ENCODE measurements at regions not wholly inside any gene's neighbourhood (a gene's known extent, or its start where the extent isn't known, plus 50 kb on each side); places are given as distances from the start of the nearest gene placed in this dataset.
A peak's percentile ranks its signal among the peaks of the same experiment; 100 is the strongest.

DNA sequence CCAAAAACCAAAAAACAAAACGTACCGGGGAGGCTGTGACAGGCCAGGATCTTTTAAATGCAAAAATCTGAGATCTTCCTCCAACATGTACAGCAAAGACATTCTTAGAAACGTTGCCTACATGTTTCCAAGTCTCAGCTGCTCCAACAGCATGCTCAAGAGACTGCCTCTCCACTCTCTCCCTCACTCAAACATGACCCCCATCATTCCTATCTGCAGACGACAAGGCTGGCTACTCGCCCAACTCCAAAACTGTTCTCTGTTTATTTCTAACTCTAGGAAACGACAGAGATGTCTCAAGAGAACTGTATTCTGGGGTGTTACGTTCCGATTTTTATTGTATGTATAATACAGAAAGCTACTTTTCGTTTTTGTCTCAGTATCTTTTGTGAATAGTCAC is 57.5 kb upstream of the TMCC3 start:
- no peak for ATAC-seq (replicated peaks)
- no peak overlapping the region for H3K27ac Mint-ChIP-seq
- H3K27me3 Mint-ChIP-seq: no peaks in the 10 kb centered on the region

DNA sequence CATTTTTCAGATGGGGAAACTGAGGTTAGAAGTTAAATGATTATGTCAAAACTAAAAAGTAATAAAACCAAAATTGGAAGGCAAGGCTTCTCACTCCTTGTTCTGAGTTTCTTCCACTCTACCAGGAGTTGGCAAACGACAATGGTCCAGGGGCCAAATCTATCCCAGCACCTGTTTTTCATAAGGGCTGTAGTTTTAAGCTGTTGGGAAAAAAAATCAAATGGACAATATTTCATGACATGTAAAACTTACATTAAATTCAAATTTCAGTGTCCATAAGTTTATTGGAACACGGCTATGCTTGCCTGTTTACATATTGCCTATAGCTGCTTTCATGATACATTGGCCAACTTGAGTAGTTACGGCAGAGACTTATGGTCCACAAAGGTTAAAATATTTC is 56.7 kb upstream of the TMCC3 start:
- ATAC-seq (replicated peaks): no peak
- no peaks in the 10 kb centered on the region for H3K9me3 Mint-ChIP-seq
- H3K4me1 Mint-ChIP-seq: peaks cover 32 to 43% of the 10 kb centered on the region in 2 donors
- no peak overlapping the region for H3K4me3 Mint-ChIP-seq
- H3K36me3 Mint-ChIP-seq: peaks cover 11 to 48% of the 10 kb centered on the region in 2 donors
- no peaks in the 10 kb centered on the region for H3K27me3 Mint-ChIP-seq
- H3K27ac Mint-ChIP-seq: no peak overlapping the region
- DNase-seq: no peak

More for the DNA sequence above, 57.5 kb upstream of the TMCC3 start:
- Mint-ChIP-seq H3K36me3 (peaks cover 9 to 43% of the 10 kb centered on the region in 2 donors), H3K9me3 (no peaks in the 10 kb centered on the region), H3K4me3 (no peak overlapping the region), H3K4me1 (peaks cover 28 to 38% of the 10 kb centered on the region in 2 donors)
- DNase-seq: no peak

DNA sequence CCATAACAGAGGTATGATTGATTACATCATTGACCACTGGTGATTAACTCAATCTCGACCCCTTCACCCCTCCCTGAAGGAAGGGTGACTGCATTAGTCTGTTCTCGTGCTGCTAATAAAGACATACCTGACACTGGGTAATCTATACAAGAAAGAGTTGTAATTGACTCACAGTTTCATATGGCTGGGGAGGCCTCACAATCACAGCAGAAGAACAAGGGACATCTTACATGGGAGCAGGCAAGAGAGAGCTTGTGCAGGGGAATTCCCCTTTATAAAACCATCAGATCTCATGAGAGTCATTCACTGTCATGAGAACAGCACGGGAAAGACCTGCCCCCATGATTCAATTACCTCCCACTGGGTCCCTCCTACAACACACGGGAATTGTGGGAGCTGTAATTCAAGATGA is 55.9 kb upstream of the TMCC3 start:
- no peaks in the 10 kb centered on the region for H3K9me3 Mint-ChIP-seq
- peaks cover 36 to 47% of the 10 kb centered on the region in 2 donors for H3K4me1 Mint-ChIP-seq
- no peaks in the 10 kb centered on the region for H3K27me3 Mint-ChIP-seq
- H3K4me3 Mint-ChIP-seq: no peak overlapping the region
- peak; percentile 81 to 86 for ATAC-seq (replicated peaks)
- peak; percentile 24 for DNase-seq
- H3K36me3 Mint-ChIP-seq: peaks cover 13 to 55% of the 10 kb centered on the region in 2 donors
- H3K27ac Mint-ChIP-seq: peak overlapping the region; percentile 4

DNA sequence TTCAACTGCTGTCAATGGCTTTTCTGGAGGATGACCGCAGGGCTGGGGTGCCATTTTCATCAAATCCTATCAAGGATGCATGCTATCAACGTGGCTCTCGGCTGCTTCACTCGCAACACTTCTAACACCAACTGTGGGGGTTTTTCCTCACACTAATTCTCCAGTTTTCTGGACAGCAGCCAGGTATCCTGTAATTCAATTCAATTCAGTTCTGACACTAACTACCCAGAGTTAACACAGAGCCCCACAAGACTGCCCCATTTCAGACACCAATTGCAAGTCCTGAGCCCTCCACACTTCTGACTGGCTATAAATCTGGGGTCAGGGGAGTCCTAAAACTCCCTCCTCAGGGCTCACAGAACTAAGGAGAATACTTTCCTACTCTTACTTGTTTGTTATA is 55.3 kb upstream of the TMCC3 start:
- peak in 1 of 2 donors; percentile 10 for ATAC-seq (replicated peaks)
- Mint-ChIP-seq H3K27me3 (no peaks in the 10 kb centered on the region), H3K36me3 (peaks cover 18 to 55% of the 10 kb centered on the region in 2 donors), H3K9me3 (no peaks in the 10 kb centered on the region), H3K4me3 (no peak overlapping the region), H3K4me1 (peaks cover 35 to 47% of the 10 kb centered on the region in 2 donors), H3K27ac (peak overlapping the region; percentile 9)
- no peak for DNase-seq

DNA sequence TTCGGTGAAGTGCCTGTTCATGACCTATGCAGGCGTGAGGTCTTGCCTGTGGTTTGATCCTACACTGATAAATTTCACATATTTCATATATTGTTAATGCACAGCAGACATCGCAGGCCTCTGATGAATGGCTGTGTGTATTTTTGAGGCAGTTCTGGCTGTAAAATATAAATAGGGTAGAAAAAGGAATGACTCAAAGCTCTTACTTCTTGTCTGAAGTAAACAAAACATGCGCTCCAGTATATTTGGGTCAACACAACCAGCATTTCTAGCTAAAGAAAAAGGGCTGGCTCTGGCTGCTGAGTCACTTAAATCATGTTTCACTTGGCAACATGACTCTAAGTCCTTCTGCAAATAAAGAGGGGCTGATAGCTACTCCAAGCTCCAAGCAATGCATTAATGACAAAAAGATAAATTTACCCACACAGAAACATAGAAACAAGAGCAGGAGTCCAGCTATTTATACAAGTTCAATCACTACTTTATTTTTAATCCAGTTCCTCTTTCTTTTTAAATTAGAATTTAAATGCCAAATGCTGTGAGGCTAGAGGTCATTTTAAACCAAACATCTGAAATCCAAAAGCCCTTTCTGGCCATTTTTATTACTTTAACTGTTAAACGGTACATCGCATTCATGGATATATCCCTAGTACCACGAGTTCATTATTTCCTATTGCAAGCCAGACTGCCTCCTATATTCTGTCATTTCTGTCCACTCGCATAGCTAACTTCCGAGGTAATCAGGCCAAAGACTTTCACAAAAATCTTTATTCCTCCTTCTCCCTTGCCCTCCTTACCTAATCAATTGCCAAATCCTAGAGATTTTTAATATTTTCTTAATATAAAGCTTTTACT is 54.3 kb upstream of the TMCC3 start:
- Mint-ChIP-seq H3K27ac (no peak overlapping the region), H3K4me3 (peak overlapping the region in 1 of 2 donors; percentile 46), H3K9me3 (peaks cover 0 to 2% of the 10 kb centered on the region in 2 donors), H3K27me3 (no peaks in the 10 kb centered on the region), H3K4me1 (peaks cover 30 to 53% of the 10 kb centered on the region in 2 donors), H3K36me3 (peaks cover 18 to 57% of the 10 kb centered on the region in 2 donors)
- ATAC-seq (replicated peaks) (no peak), DNase-seq (no peak)

DNA sequence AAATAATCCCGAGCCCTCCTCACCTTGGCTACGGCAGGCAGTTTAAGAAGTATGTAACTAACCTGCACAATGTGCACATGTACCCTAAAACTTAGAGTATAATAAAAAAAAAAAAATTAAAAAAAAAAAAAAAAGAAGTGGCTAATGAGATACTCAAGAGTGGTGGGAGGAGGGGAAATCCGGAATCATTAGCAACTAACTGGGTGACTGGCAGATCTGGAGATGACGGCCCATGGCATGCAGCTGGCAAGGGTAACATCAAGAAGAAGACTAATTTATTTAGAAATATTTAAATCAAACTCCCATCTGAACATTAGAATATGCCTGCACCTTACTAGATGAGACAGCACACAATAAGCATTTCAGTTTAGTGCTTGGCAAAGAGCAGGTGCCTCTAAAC is 52.3 kb upstream of the TMCC3 start:
- Mint-ChIP-seq H3K4me3 (no peak overlapping the region), H3K9me3 (peaks cover 0 to 6% of the 10 kb centered on the region in 2 donors), H3K4me1 (peaks cover 30 to 58% of the 10 kb centered on the region in 2 donors), H3K36me3 (peaks cover 26 to 68% of the 10 kb centered on the region in 2 donors), H3K27ac (no peak overlapping the region), H3K27me3 (no peaks in the 10 kb centered on the region)
- DNase-seq: no peak
- ATAC-seq (replicated peaks): no peak

DNA sequence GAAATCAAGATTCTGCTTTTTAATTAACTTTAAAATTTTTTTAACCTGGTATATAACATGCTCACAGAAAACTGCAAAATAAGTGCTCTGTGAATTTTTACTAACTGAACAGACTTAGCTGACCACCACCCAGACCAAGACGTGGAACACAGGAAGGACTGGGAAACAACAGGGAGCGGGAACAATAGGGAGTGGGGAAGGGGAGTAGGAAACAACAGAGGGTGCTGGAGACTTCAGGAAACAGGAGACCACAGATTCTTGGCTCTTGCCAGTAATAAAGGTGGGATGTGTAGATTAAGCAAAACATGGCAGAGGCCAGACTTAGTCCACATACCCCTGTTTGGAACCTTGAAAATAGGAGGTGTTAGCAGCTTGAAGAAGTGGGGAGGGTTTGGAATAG is 51.4 kb upstream of the TMCC3 start:
- Mint-ChIP-seq H3K27me3 (no peaks in the 10 kb centered on the region), H3K4me3 (no peak overlapping the region), H3K4me1 (peaks cover 30 to 54% of the 10 kb centered on the region in 2 donors), H3K9me3 (peaks cover 0 to 6% of the 10 kb centered on the region in 2 donors), H3K27ac (peak overlapping the region; percentile 31), H3K36me3 (peaks cover 26 to 74% of the 10 kb centered on the region in 2 donors)
- ATAC-seq (replicated peaks): no peak
- no peak for DNase-seq

DNA sequence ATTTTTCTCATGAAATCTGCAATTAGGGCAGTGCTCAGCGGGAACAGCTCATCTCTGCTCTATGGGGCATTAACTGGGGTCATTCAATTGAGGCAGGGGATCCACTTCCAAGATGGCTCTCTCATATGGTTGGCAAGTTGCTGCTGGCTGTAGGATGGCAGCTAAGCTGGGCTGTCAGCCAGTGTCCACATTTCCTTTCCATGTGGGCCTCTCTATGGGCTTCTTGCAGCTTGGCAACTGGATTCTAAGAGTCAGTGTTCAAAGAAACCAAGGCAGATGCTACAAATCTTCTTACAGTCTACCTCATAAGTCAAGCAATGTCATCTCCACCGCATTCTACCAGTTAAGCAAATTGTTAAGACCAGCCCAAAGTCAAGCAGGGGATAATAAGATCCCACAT is 50.3 kb upstream of the TMCC3 start:
- Mint-ChIP-seq H3K4me1 (peaks cover 20 to 44% of the 10 kb centered on the region in 2 donors), H3K9me3 (peaks cover 0 to 6% of the 10 kb centered on the region in 2 donors), H3K27me3 (no peaks in the 10 kb centered on the region), H3K27ac (no peak overlapping the region), H3K4me3 (no peak overlapping the region), H3K36me3 (peaks cover 22 to 72% of the 10 kb centered on the region in 2 donors)
- DNase-seq: no peak
- no peak for ATAC-seq (replicated peaks)

All from stimulated activated naive B cell treated with anti-CD40 and anti-IgM and Interleukin-4, amounts not matched to agents 10 μg/mL and 1 μg/mL and 100 μg/mL, for 72 hours (primary cell).